D721Med (cell line): ENCODE measurements at regions not wholly inside any gene's neighbourhood (a gene's known extent, or its start where the extent isn't known, plus 50 kb on each side); places are given as distances from the start of the nearest gene placed in this dataset.

Source experiments
- DNase-seq: peaks from one replicate; pipeline ENCODE4 v3.0.0; 2011; ENCODE audit warnings: low spot score; ENCODE audit not compliant: insufficient read length
- FAIRE-seq: peaks from 2 replicates; lab custom pipeline; 2011; peaks lifted over from hg19 to GRCh38; lab: Jason Lieb, UNC
- CTCF ChIP-seq: IDR thresholded peaks from 2 replicates; pipeline ENCODE4 v1.5.1; 2012; ENCODE audit warnings: mild to moderate bottlenecking, control low read depth; ENCODE audit not compliant: insufficient read depth; ENCODE audit errors: missing control alignments

GRCh38 chr5:44663991-44664710 lies 144.6 kb upstream of the MRPS30 start:
- no peak for TF ChIP-seq CTCF
- DNase-seq (no peak), FAIRE-seq (no peak)

GRCh38 chr5:44661851-44662250 lies 146.9 kb upstream of the MRPS30 start:
- DNase-seq, result no peak
- no peak for TF ChIP-seq CTCF
- no peak for FAIRE-seq

- no peak for TF ChIP-seq CTCF
- no peak for DNase-seq
Measured at GRCh38 chr5:44660251-44660650, 148.5 kb upstream of the MRPS30 start.

GRCh38 chr5:44659334-44659733 lies 149.4 kb upstream of the MRPS30 start:
- DNase-seq, result no peak
- FAIRE-seq, result no peak
- TF ChIP-seq CTCF, result no peak

More at GRCh38 chr5:44660251-44660650, 148.5 kb upstream of the MRPS30 start:
- FAIRE-seq, result no peak

GRCh38 chr5:44652674-44653073 lies 156.1 kb upstream of the MRPS30 start:
- FAIRE-seq (no peak), DNase-seq (no peak)
- no peak for TF ChIP-seq CTCF

GRCh38 chr5:44646016-44646415 lies 162.7 kb upstream of the MRPS30 start:
- FAIRE-seq, result peak; percentile 82
- no peak for TF ChIP-seq CTCF
- DNase-seq, result no peak

GRCh38 chr5:44645502-44645901 lies 163.2 kb upstream of the MRPS30 start:
- FAIRE-seq (no peak), DNase-seq (no peak)
- no peak for TF ChIP-seq CTCF
